Neuron (in vitro differentiated cells): ENCODE measurements at regions not wholly inside any gene's neighbourhood (a gene's known extent, or its start where the extent isn't known, plus 50 kb on each side); places are given as distances from the start of the nearest gene placed in this dataset.

ENCODE experiments used
- H2AFZ ChIP-seq: one replicate; pipeline ENCODE4 v1.6.1; 2013; ENCODE audit warnings: low read depth, mild to moderate bottlenecking, inconsistent platforms, low read length, moderate library complexity
- H3K27me3 ChIP-seq: one replicate; pipeline ENCODE4 v1.6.1; 2013; ENCODE audit warnings: low read length; ENCODE audit not compliant: insufficient read depth
- H3K36me3 ChIP-seq: one replicate; pipeline ENCODE4 v1.6.1; 2013; ENCODE audit warnings: low read length; ENCODE audit not compliant: insufficient read depth
- H3K4me1 ChIP-seq: one replicate; pipeline ENCODE4 v1.6.1; 2013; ENCODE audit warnings: low read length; ENCODE audit not compliant: insufficient read depth
- H3K4me3 ChIP-seq: 2 replicates; pipeline ENCODE4 v1.5.1; 2013; ENCODE audit warnings: mild to moderate bottlenecking, low read length, moderate library complexity
- H3K9me3 ChIP-seq: one replicate; pipeline ENCODE4 v1.6.1; 2013; ENCODE audit warnings: low read length

DNA sequence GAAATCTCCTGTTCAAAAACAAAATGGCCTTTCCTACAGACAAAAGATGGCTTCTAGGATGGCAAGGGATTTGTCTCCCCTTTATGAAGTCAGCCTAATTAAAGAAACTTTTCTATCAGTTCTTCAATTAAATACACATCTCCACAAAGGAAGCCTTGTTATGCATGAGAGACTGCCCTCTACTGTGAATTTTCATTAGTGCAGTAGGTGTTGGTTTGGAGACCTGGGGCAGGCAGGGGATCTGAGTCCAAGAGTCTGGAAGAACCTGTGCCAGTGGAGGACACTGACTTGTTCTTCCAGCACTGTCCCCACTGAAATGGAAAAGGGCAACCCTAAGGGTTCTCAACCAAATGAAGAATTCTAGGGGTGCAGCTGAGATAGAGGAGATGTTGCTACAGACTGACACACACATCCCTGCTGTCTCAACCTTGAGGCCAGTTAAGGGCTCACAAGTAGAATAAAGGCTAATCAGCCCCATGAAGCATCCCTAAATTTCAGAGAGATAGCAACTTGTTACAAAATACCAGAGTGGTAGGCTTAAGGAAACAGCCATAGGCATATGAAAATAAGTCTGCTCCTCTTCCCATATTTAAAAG, 174.0 kb upstream of the PRICKLE2 start:
- H3K4me3 ChIP-seq, result no peak overlapping the region

GRCh38 chr3:64398476-64398875, 173.2 kb upstream of the PRICKLE2 start:
- Histone ChIP-seq H3K4me1 (peaks cover 13% of the 10 kb centered on the region), H2AFZ (no peak overlapping the region), H3K36me3 (no peaks in the 10 kb centered on the region), H3K9me3 (no peaks in the 10 kb centered on the region), H3K4me3 (no peak overlapping the region), H3K27me3 (no peaks in the 10 kb centered on the region)

More for the DNA sequence above, 174.0 kb upstream of the PRICKLE2 start:
- Histone ChIP-seq H3K36me3 (no peaks in the 10 kb centered on the region), H3K9me3 (no peaks in the 10 kb centered on the region), H2AFZ (no peak overlapping the region), H3K27me3 (no peaks in the 10 kb centered on the region), H3K4me1 (peaks cover 13% of the 10 kb centered on the region)

- no peaks in the 10 kb centered on the region for H3K36me3 ChIP-seq
- no peak overlapping the region for H2AFZ ChIP-seq
- H3K4me3 ChIP-seq, result no peak overlapping the region
- no peaks in the 10 kb centered on the region for H3K9me3 ChIP-seq
- peaks cover 13% of the 10 kb centered on the region for H3K4me1 ChIP-seq
- no peaks in the 10 kb centered on the region for H3K27me3 ChIP-seq
Observed at GRCh38 chr3:64398006-64398405, 172.7 kb upstream of the PRICKLE2 start.

DNA sequence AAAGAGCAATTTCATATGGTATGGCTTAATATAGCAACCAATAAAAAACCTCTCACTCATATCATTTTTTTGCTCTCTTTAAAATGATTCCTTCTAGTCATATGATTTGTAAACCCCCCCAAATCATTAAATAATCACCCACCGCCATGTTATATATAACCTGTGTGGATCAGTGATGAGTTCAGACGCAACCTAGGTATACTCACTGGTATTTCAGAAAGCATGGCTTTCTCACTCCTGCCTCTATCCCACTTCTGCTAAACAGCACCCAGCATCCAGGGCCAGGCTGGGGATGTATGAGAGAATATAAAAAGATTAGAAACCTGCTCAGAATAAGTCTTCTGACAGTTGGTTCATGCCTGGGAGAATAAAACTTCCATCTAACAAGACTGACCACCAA, 172.3 kb upstream of the PRICKLE2 start:
- Histone ChIP-seq H3K36me3 (no peaks in the 10 kb centered on the region), H3K27me3 (no peaks in the 10 kb centered on the region), H3K9me3 (no peaks in the 10 kb centered on the region), H3K4me3 (no peak overlapping the region), H2AFZ (peak overlapping the region; percentile 36), H3K4me1 (peaks cover 13% of the 10 kb centered on the region)

- Histone ChIP-seq H3K36me3 (no peaks in the 10 kb centered on the region), H3K4me3 (no peak overlapping the region), H3K27me3 (no peaks in the 10 kb centered on the region), H2AFZ (no peak overlapping the region), H3K9me3 (no peaks in the 10 kb centered on the region), H3K4me1 (peaks cover 13% of the 10 kb centered on the region)
Observed at GRCh38 chr3:64395490-64395889, 170.2 kb upstream of the PRICKLE2 start.

DNA sequence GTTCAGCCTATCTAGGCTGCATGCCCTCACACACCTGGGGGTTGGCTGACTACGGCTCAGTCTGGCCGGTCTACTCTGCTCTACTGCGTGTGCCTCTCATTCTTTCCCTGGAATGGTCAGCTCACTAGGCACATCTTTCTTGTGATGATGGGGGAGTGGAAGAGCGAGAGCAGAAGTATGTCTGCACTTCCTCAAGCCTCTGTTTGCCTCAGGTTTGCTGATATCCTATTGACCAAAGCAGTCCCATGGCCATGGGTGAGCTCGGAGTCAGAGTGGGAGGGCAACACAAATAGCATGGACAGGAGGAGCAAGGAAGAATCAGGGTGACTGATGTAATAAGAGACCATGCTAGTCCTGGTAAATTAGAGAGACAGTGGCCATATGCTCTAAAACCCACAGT, 167.9 kb upstream of the PRICKLE2 start:
- Histone ChIP-seq H3K9me3 (no peaks in the 10 kb centered on the region), H2AFZ (no peak overlapping the region), H3K4me1 (peaks cover 13% of the 10 kb centered on the region), H3K4me3 (no peak overlapping the region), H3K36me3 (no peaks in the 10 kb centered on the region), H3K27me3 (no peaks in the 10 kb centered on the region)

DNA sequence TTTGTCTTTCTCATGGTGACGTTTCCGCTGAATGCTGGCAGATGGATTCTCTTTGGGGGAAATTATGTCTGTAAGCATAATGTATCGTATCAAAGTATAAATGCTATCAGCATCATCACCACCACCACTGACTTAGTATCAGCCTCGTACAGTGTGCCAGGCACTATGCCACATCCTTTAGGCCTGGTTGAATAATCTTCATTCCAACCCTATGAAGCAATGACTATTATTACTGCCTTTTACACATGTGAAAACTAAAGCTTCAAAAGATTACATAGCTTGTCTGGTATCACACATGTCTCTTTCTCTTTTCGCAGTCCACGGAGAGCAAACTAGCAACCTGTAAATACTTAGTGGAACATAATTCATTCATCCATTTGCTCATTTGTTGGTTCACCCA, 166.7 kb upstream of the PRICKLE2 start:
- no peaks in the 10 kb centered on the region for H3K9me3 ChIP-seq
- no peak overlapping the region for H3K4me3 ChIP-seq
- no peaks in the 10 kb centered on the region for H3K36me3 ChIP-seq
- no peaks in the 10 kb centered on the region for H3K27me3 ChIP-seq
- peaks cover 6% of the 10 kb centered on the region for H3K4me1 ChIP-seq
- H2AFZ ChIP-seq, result no peak overlapping the region

DNA sequence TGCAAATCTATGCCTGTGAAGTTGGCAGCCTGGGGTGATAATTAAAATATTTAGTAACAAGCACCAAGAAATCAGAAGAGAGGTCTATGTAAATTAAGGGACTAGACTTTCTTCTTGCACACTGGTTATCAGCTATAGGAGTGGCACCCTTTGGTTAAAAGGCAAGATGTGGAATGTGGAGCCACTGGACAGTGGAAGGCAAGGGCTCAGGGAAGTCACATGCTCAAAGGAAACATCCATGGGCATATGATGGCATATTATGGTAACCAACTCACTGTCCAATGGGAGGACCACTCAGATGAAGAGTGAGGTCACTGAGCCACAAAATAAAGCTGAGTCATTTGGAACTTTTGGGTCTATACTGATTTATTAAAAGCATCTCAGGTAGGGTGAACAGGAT, 165.6 kb upstream of the PRICKLE2 start:
- Histone ChIP-seq H3K9me3 (no peaks in the 10 kb centered on the region), H3K4me1 (peaks cover 4% of the 10 kb centered on the region), H2AFZ (no peak overlapping the region), H3K4me3 (no peak overlapping the region), H3K36me3 (no peaks in the 10 kb centered on the region), H3K27me3 (no peaks in the 10 kb centered on the region)

DNA sequence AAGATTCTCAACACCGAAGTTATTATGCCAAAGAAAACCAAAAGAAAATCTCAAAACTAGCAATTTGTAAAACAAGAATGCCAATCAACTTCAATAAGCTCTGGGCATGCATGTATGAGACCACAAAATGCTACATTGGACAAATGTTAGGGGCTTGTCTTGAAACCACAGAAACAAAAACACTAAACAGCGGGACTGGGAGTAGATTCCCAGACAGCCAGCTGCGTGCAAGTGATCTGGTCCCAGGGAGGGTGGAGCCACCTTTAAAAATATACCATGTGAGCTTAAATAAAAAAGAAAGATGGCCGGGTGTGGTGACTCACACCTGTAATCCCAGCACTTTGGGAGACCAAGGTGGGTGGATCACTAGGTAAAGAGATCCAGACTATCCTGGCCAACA, 163.6 kb upstream of the PRICKLE2 start:
- peaks cover 12% of the 10 kb centered on the region for H3K4me1 ChIP-seq
- no peak overlapping the region for H2AFZ ChIP-seq
- no peaks in the 10 kb centered on the region for H3K36me3 ChIP-seq
- H3K27me3 ChIP-seq, result no peaks in the 10 kb centered on the region
- H3K4me3 ChIP-seq, result no peak overlapping the region
- H3K9me3 ChIP-seq, result no peaks in the 10 kb centered on the region

DNA sequence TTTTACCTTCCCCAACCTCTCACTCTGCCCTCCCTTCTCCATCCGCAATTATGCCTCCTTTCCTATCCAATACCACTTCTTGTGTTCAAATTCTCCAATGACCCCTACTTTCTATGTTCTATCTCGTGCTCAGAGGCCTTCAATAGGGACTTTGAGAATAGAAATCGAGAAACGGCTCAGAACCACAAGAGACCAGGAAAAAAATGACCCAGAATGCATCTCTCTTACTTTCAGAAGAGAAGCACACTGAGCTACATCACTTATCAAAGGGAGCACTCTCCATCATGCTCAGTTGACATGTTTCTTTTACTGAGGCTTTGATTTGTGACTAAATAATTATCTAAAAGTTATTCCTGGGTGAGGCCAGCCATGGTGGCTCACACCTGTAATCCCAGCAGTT, 162.4 kb upstream of the PRICKLE2 start:
- H3K27me3 ChIP-seq, result no peaks in the 10 kb centered on the region

GRCh38 chr3:64385277-64385676, 160.0 kb upstream of the PRICKLE2 start:
- Histone ChIP-seq H3K4me1 (peaks cover 12% of the 10 kb centered on the region), H2AFZ (no peak overlapping the region), H3K36me3 (no peaks in the 10 kb centered on the region)

More for the DNA sequence above, 162.4 kb upstream of the PRICKLE2 start:
- no peak overlapping the region for H3K4me3 ChIP-seq
- no peak overlapping the region for H2AFZ ChIP-seq
- no peaks in the 10 kb centered on the region for H3K36me3 ChIP-seq
- peaks cover 4% of the 10 kb centered on the region for H3K9me3 ChIP-seq
- H3K4me1 ChIP-seq, result peaks cover 12% of the 10 kb centered on the region

DNA sequence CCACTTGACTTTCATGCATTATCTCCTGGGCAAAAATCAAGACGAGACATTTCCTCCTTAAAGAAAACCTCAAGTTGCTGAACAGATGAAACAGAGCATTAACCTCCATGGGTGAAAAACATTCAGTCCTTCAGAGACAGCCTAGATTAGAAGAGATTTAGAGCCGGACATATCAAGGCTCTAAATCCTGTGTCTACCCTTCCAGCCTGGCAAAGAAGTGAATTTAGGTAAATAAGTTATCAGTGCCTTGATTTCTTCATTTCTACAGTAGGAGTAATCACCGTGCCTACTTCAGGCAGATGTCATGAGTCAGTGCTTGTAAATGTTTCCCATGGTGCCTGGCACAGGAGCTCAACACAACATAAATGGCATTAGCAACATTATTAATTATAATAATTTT, 159.3 kb upstream of the PRICKLE2 start:
- Histone ChIP-seq H3K9me3 (peaks cover 4% of the 10 kb centered on the region), H3K36me3 (no peaks in the 10 kb centered on the region), H3K4me3 (no peak overlapping the region), H2AFZ (no peak overlapping the region), H3K4me1 (peaks cover 12% of the 10 kb centered on the region), H3K27me3 (no peaks in the 10 kb centered on the region)

More at GRCh38 chr3:64385277-64385676, 160.0 kb upstream of the PRICKLE2 start:
- no peaks in the 10 kb centered on the region for H3K27me3 ChIP-seq
- H3K4me3 ChIP-seq, result no peak overlapping the region
- H3K9me3 ChIP-seq, result peaks cover 4% of the 10 kb centered on the region

GRCh38 chr3:64382153-64382552, 156.9 kb upstream of the PRICKLE2 start:
- Histone ChIP-seq H2AFZ (no peak overlapping the region), H3K36me3 (no peaks in the 10 kb centered on the region), H3K4me3 (no peak overlapping the region), H3K4me1 (peaks cover 19% of the 10 kb centered on the region), H3K9me3 (peaks cover 4% of the 10 kb centered on the region), H3K27me3 (no peaks in the 10 kb centered on the region)

- no peaks in the 10 kb centered on the region for H3K27me3 ChIP-seq
- H3K4me3 ChIP-seq, result no peak overlapping the region
- H3K4me1 ChIP-seq, result peaks cover 19% of the 10 kb centered on the region
- H2AFZ ChIP-seq, result no peak overlapping the region
- no peaks in the 10 kb centered on the region for H3K36me3 ChIP-seq
- peaks cover 4% of the 10 kb centered on the region for H3K9me3 ChIP-seq
Observed at GRCh38 chr3:64381367-64381766, 156.1 kb upstream of the PRICKLE2 start.
